22Rv1 (cell line): ENCODE measurements at regions not wholly inside any gene's neighbourhood (a gene's known extent, or its start where the extent isn't known, plus 50 kb on each side); places are given as distances from the start of the nearest gene placed in this dataset.
"Not testable (repeated sequence)": the region's sequence is repeated elsewhere in the genome, so short reads cannot be mapped to it uniquely, and the experiment has no call there.

Experiments
- H3K27ac ChIP-seq: fragments of 450-650 bp; 2 replicates; pipeline ENCODE4 v1.5.1; 2017
- CTCF ChIP-seq: fragments of 450-650 bp; IDR thresholded peaks from 2 replicates; pipeline ENCODE4 v1.5.1; 2017; ENCODE audit warnings: mild to moderate bottlenecking
- ZFX ChIP-seq: fragments of 450-650 bp; IDR thresholded peaks from 2 replicates; pipeline ENCODE4 v1.6.1; 2017; ENCODE audit warnings: antibody characterized with exemption, borderline replicate concordance

GRCh38 chr16:59350670-59351069 lies 616.6 kb upstream of the GOT2 start:
- H3K27ac ChIP-seq = no peak overlapping the region
- no peak for TF ChIP-seq ZFX
- TF ChIP-seq CTCF = no peak

GRCh38 chr16:59342669-59343068 lies 608.6 kb upstream of the GOT2 start:
- H3K27ac ChIP-seq = no peak overlapping the region
- TF ChIP-seq CTCF (no peak), ZFX (no peak)

- no peak overlapping the region for H3K27ac ChIP-seq
These were observed 607.3 kb upstream of the GOT2 start for GRCh38 chr16:59341368-59341767.

GRCh38 chr16:59339871-59340270 lies 605.8 kb upstream of the GOT2 start:
- no peak overlapping the region for H3K27ac ChIP-seq
- TF ChIP-seq CTCF (no peak), ZFX (no peak)

More at GRCh38 chr16:59341368-59341767, 607.3 kb upstream of the GOT2 start:
- TF ChIP-seq ZFX = no peak
- no peak for TF ChIP-seq CTCF

GRCh38 chr16:59336136-59336695 lies 602.1 kb upstream of the GOT2 start:
- TF ChIP-seq ZFX = no peak
- no peak for TF ChIP-seq CTCF

GRCh38 chr16:59331708-59332107 lies 597.6 kb upstream of the GOT2 start:
- not testable (repeated sequence) for H3K27ac ChIP-seq

More at GRCh38 chr16:59336136-59336695, 602.1 kb upstream of the GOT2 start:
- H3K27ac ChIP-seq = no peak overlapping the region

GRCh38 chr16:59330019-59330670 lies 596.0 kb upstream of the GOT2 start:
- TF ChIP-seq ZFX = no peak
- TF ChIP-seq CTCF = no peak
- no peak overlapping the region for H3K27ac ChIP-seq
